ENCODE measurements at regions not wholly inside any gene's neighbourhood (a gene's known extent, or its start where the extent isn't known, plus 50 kb on each side); places are given as distances from the start of the nearest gene placed in this dataset.

GRCh38 chr2:198385856-198386255, 581.5 kb downstream of the PLCL1 start:
- DNase-seq, result no peak

DNA sequence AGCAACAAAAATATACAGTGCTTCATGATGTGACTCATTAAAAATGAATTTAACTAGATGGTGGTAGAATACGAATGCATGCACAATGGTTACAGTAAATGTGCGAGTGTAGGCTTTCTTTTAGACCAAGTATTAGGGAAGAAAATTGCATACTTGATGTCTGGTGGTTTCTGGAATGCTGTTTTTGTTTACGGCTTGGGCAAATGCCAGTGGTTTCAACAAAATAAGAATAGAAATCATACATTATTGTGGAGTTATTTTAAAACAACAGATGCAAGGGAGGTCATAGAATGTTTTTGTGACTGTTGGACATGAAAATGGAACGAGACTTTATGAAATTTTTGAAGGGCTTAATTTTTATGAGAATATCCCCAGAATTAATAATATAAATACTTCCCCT, 580.9 kb downstream of the PLCL1 start:
- DNase-seq, result no peak

DNA sequence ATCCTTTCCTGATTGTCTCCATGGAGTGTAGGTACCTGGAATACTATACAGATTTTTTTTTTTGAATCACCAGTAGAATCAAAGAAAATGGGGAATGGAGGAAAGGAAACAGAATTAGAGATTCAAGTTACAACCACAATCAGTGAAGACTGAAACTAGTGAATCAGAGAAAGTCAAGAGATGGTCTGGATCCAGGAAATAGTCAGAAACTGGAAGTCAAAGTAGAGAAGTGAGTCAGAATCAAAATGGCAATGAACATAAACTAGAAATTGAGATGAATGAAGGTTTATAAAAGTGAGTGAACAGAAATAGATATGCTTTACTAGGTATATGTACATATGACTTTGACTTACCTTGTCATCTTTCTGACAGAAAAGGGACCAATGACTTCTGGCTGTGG, 579.0 kb downstream of the PLCL1 start:
- no peak for DNase-seq

GRCh38 chr2:198382811-198383210, 578.4 kb downstream of the PLCL1 start:
- no peak for DNase-seq

DNA sequence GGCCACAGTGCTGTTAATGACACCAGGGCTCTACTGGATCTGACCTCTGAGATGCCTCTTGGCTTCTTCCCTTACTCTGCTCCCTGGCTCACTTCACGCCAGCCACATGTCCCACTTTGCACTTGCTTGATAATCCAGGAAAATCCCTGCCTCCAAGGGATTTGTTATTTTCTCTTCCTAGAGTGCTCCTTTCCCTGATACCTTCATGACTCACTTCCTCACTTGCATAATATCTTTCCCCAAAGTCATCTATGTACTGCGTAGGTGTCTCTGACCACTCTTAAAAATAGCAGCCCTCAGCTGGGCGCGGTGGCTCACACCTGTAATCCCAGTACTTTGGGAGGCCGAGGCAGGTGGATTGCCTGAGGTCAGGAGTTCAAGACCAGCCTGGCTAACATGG, 572.3 kb downstream of the PLCL1 start:
- no peak for DNase-seq

DNA sequence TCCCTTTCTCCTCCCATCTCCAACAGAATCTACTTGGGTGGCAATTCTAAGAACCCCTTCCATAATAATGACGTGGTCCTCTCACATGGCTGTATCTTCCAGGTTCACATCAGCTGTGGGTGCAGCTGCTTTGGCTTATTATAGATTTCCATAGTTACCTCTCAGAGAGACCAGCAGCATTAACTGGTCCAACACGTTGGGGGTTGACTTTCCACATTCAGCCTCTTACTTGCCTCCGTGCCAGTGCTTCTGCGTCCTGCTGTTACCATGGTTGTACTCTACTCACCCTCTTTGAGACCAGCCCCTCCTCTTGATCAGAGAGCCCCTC, 570.7 kb downstream of the PLCL1 start:
- DNase-seq, result no peak

- no peak for DNase-seq
Observed at GRCh38 chr2:198374375-198375082, 570.1 kb downstream of the PLCL1 start.

DNA sequence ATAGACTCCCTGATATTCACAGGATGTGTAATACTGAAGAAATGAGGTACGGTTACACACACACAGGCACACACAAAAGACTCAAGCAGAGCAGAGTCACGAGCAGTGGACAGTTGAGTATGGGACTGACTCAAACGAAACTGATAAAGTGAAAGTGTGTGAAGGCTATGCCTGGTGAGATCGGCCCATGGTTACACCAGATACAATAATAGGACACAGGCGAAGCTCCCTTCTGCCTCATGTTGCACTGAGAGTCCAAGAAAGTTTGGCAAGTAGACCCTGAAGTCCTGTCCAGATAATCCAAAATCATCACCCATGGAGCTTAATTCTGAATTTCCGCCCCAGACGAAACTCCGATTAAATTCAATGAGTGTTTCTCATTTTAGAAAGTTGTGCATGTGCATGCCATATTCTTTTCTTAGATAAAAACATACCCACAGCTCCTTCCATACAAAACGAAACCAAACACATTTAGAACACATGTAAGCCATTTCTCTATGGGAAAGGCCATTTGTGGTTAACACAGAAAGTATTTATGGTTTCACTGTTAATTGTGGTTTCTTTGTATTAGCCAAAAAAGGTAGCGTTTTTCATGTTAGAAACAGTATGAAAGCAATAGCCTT, 567.6 kb downstream of the PLCL1 start:
- DNase-seq, result no peak

DNA sequence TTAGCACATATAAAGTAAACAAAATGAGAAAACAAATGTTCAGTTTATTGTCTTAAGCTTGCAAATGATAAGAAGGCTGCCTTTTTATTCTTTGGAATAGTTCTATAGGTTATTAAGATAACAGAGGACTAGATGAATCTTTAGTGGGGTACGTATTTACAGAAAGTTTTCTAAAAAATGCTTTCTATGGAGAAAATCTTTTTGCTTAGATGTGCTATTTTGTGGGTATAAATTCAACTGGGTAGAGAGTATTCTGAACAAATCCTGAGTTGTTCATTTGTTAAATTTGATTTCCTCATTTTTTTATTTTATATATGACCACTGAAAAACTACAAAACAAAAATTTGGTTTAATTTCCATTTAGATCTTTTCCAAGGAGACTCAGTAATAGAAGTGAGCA, 566.9 kb downstream of the PLCL1 start:
- no peak for DNase-seq

- DNase-seq, result no peak
Observed at GRCh38 chr2:198368089-198368488, 563.7 kb downstream of the PLCL1 start.

DNA sequence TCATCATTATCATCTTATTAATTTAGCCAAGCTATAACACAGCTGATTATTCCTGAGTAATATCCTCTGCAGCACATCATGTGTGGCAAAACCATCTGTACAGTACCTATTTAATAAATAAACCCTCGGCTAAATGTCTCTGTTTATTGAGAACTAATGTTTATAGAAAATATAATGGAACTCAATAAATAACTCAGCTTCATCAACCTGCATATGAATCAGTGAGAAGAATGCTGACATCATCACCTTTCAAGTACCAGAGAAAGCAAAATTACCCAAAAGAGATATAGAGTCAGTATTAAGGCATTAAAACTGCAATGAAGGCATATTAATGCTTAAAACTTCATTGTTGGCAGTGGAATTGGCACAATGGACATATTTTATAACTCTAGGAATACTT, 558.3 kb downstream of the PLCL1 start:
- no peak for DNase-seq

GRCh38 chr2:198359308-198359707, 554.9 kb downstream of the PLCL1 start:
- no peak for DNase-seq

GRCh38 chr2:198356157-198356556, 551.8 kb downstream of the PLCL1 start:
- DNase-seq, result no peak

DNA sequence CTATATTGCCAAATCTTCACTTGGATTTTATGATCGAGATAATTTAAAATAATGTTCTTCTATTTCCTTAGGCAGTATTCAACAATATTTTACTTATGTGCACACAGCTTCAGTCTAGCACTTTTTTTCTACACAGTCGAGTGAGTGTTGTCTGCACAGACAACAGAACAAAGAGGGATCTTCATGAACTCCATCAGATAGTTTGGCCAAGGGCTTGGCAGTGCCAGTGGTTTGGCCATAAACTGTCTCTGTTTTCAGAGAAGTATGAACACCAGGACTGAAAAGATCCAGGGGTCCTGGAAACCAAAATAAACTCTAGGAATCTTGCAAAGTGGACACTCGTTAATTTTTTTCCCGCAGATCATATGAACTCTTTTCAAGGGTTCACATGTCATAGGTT, 547.3 kb downstream of the PLCL1 start:
- no peak for DNase-seq

- DNase-seq, result no peak
Observed at GRCh38 chr2:198347946-198348345, 543.6 kb downstream of the PLCL1 start.

GRCh38 chr2:198347349-198347748, 543.0 kb downstream of the PLCL1 start:
- DNase-seq, result no peak

GRCh38 chr2:198343471-198343870, 539.1 kb downstream of the PLCL1 start:
- DNase-seq, result no peak

DNA sequence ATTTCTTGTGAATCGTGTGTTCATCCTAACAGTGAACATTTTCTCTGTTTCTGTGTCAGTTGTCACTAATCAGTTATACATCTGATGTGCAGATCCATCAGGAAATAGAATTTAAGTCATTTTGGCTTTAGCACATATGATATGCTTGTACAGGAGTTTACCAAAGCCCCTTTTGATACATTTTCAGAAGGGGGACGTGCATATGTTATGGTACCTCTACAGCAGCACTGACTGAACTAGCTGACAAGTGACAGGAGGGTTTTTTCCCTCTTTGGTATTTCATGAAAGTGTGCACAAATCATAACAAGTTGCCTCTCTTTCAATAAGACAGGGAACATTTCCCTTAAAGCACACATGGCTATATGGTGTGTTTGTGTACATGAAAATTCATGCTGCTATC, 536.5 kb downstream of the PLCL1 start:
- DNase-seq, result no peak

- no peak for DNase-seq
Observed at GRCh38 chr2:198339116-198339515, 534.7 kb downstream of the PLCL1 start.

DNA sequence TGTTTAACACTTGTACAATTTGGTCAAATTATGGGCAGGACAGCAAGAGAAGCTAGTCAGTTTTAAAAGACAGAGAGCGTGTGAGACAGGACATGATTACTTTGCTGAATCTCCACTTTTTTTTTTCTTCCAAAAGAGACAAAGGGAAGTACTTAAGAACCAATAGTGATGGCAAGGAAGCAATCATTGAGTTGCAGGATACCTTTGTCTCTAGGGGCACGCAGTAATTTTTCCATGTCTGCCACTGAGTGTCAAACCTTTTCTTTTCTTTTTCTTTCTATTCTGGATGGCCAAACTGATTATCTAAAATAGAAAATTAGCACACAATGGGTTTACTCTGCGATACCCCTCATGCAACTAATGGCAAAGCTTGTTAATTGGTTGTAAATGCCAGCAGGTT, 533.0 kb downstream of the PLCL1 start:
- DNase-seq, result no peak

DNA sequence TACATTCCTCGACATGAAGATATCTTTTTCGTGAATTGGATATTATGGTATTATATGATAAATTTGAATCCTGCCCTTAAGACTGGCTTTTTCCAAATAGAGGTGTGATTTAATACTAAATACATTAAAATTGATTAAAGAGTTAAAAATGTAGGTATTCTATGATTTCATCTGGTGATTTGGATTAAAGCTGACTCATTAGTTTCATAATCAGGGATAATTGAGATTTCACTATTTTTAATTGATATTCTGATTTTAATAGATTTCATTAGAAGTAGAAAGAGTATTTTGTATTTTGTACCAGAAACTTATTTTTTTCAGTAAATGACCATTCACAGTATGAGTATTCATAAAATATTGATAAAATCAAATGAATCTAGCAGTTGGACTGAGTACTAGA, 524.1 kb downstream of the PLCL1 start:
- DNase-seq, result no peak

DNA sequence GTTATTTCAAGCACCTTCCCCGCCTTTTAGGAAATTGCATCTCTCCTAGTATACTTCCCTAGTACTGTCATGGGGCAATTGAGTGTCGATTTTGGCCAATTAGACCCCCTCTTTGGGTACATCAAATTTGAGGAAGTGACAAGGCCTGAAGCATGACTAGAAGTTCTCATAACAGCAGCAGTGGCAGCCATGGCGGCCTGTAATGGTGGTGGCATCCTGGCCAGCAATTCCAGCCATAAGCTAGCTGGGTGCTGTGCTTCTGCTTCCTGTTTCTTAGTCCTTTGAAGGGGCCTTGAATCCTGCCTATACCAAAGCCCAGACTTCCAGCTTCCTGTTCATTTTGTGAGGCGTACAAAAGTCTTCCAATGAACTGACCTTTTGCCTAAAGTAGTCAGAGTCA, 523.1 kb downstream of the PLCL1 start:
- DNase-seq, result no peak

DNA sequence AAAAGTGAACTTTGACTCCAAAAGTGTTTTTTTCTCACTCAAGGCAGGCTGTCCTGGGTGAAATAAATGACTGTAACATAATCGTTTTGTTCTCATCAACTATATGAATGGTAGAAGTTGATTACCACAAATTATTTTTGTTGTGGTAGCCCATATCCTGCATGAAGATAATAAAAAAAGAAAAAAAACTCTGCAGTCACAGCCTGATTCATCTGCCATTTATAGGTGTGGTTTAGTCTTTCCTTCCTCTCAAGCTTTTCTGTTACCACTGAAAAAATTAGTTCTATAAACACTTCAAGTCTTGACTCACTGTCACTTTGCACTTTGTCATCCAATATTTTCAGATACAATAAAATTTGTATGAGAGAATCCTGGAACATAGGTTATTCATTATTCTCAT, 522.0 kb downstream of the PLCL1 start:
- DNase-seq, result peak in 3 of 6 experiments; percentile 63 to 66 (median 65)

GRCh38 chr2:198325359-198325758, 521.0 kb downstream of the PLCL1 start:
- DNase-seq, result no peak

DNA sequence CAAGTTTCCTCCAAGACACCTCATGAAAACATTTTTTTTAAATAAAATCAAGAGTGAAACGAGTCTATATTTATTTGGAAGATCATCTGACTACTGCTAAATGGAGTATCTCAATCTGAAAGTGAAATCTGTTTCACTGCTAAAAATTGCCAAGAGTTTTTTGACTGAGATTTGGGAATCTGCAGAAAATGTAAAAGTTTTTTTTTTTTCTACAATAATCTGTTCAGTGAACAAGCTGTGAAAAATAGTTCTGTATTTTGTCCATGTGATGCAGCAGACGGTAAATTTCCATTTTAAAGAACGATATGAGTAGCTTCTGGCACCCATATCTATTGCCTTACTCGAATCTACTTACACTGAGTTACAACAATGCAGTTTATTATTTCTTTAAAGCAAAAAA, 519.7 kb downstream of the PLCL1 start:
- no peak for DNase-seq
